ENCODE measurements at regions not wholly inside any gene's neighbourhood (a gene's known extent, or its start where the extent isn't known, plus 50 kb on each side); places are given as distances from the start of the nearest gene placed in this dataset.

- TF ChIP-seq, protein P1, sequence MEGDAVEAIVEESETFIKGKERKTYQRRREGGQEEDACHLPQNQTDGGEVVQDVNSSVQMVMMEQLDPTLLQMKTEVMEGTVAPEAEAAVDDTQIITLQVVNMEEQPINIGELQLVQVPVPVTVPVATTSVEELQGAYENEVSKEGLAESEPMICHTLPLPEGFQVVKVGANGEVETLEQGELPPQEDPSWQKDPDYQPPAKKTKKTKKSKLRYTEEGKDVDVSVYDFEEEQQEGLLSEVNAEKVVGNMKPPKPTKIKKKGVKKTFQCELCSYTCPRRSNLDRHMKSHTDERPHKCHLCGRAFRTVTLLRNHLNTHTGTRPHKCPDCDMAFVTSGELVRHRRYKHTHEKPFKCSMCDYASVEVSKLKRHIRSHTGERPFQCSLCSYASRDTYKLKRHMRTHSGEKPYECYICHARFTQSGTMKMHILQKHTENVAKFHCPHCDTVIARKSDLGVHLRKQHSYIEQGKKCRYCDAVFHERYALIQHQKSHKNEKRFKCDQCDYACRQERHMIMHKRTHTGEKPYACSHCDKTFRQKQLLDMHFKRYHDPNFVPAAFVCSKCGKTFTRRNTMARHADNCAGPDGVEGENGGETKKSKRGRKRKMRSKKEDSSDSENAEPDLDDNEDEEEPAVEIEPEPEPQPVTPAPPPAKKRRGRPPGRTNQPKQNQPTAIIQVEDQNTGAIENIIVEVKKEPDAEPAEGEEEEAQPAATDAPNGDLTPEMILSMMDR (IDR thresholded peaks at IDR 0.05) = no peak
- Histone ChIP-seq H3K9me3 (peaks cover 0 to 21% of the 10 kb centered on the region in 2 donors), H3K27me3 (no peaks in the 10 kb centered on the region), H3K27ac (no peak overlapping the region), H3K36me3 (no peaks in the 10 kb centered on the region), H3K4me1 (no peaks in the 10 kb centered on the region), H3K4me3 (no peak overlapping the region)
- DNase-seq (ENCODE audit: low spot score) = no peak
Observed at GRCh38 chr18:52069201-52069600, 270.8 kb upstream of the DCC start.

- DNase-seq (ENCODE audit: low spot score) = no peak
- no peak overlapping the region for H3K27ac ChIP-seq
- peaks cover 0 to 16% of the 10 kb centered on the region in 2 donors for H3K9me3 ChIP-seq
- no peaks in the 10 kb centered on the region for H3K4me1 ChIP-seq
- H3K4me3 ChIP-seq = no peak overlapping the region
- no peaks in the 10 kb centered on the region for H3K27me3 ChIP-seq
- no peaks in the 10 kb centered on the region for H3K36me3 ChIP-seq
- TF ChIP-seq, protein P1 (IDR thresholded peaks at IDR 0.05) = no peak
Observed at GRCh38 chr18:52070291-52070756, 269.7 kb upstream of the DCC start.

GRCh38 chr18:52077251-52077983, 262.6 kb upstream of the DCC start:
- DNase-seq (ENCODE audit: low spot score) = no peak
- TF ChIP-seq, protein P1 (IDR thresholded peaks at IDR 0.05) = no peak
- no peaks in the 10 kb centered on the region for H3K27me3 ChIP-seq
- H3K27ac ChIP-seq = no peak overlapping the region
- H3K4me3 ChIP-seq = no peak overlapping the region
- H3K4me1 ChIP-seq = no peaks in the 10 kb centered on the region
- no peaks in the 10 kb centered on the region for H3K36me3 ChIP-seq
- no peaks in the 10 kb centered on the region for H3K9me3 ChIP-seq

DNA sequence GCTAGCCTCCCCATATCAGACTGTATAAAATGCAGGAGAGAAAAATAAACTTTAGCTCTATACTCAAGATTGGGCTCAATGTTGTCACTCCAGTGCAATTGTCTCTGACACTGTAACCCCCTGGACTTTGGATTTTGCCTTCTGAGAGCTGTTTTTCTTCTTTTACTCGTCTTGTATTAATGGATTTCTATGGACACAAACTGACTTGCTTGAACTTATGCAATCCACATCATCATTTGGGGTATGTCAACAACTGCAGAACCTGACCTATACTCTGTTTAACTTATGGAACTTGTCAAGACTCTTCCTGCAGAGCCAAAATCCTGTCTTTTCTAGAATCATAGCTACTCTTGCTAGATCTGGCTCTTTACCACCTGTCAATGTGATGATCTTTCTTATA, 257.8 kb upstream of the DCC start:
- TF ChIP-seq, protein P1 (IDR thresholded peaks at IDR 0.05) = no peak
- H3K4me1 ChIP-seq = no peaks in the 10 kb centered on the region
- H3K27ac ChIP-seq = no peak overlapping the region
- no peaks in the 10 kb centered on the region for H3K36me3 ChIP-seq
- no peaks in the 10 kb centered on the region for H3K9me3 ChIP-seq
- no peak overlapping the region for H3K4me3 ChIP-seq
- H3K27me3 ChIP-seq = no peaks in the 10 kb centered on the region
- no peak for DNase-seq (ENCODE audit: low spot score)

DNA sequence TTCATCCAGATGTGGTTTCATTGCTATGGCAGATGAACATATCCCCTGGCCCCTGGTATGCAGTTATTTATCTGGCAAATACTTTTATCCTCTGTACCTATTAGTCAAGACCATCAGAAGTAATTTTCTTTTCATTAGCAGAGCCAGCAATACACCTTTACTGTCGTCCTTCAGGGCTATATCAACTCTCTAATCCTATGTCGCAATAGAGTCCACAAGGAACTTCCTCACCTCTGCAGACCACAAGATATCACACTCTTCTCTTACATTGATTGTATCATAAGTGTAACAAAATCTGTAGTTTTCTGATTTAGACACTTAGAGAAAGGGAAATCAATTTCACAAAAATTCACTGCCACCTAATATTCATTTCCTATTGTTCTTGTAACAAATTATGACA, 252.9 kb upstream of the DCC start:
- no peaks in the 10 kb centered on the region for H3K27me3 ChIP-seq
- DNase-seq (ENCODE audit: low spot score) = no peak
- no peak overlapping the region for H3K27ac ChIP-seq
- H3K36me3 ChIP-seq = no peaks in the 10 kb centered on the region
- no peak overlapping the region for H3K4me3 ChIP-seq
- no peaks in the 10 kb centered on the region for H3K4me1 ChIP-seq
- H3K9me3 ChIP-seq = no peaks in the 10 kb centered on the region
- TF ChIP-seq, protein P1 (IDR thresholded peaks at IDR 0.05) = no peak

GRCh38 chr18:52090005-52090404, 250.0 kb upstream of the DCC start:
- no peak for DNase-seq (ENCODE audit: low spot score)
- no peaks in the 10 kb centered on the region for H3K36me3 ChIP-seq
- TF ChIP-seq, protein P1 (IDR thresholded peaks at IDR 0.05) = no peak

More at GRCh38 chr18:52090005-52090404, 250.0 kb upstream of the DCC start:
- H3K4me3 ChIP-seq = no peak overlapping the region
- H3K4me1 ChIP-seq = no peaks in the 10 kb centered on the region
- no peaks in the 10 kb centered on the region for H3K27me3 ChIP-seq
- H3K9me3 ChIP-seq = no peaks in the 10 kb centered on the region
- no peak overlapping the region for H3K27ac ChIP-seq
